GM12891 (cell line): ENCODE measurements at regions not wholly inside any gene's neighbourhood (a gene's known extent, or its start where the extent isn't known, plus 50 kb on each side); places are given as distances from the start of the nearest gene placed in this dataset.

Source experiments
- POLR2A ChIP-seq: IDR thresholded peaks from 2 replicates; pipeline ENCODE4 v1.6.1; 2011; ENCODE audit warnings: low read depth, low read length, control low read depth
- POLR2AphosphoS5 ChIP-seq: IDR thresholded peaks from 2 replicates; pipeline ENCODE4 v1.6.1; 2011; ENCODE audit warnings: low read depth, low read length, control low read depth
- POU2F2 ChIP-seq: IDR thresholded peaks from 2 replicates; pipeline ENCODE4 v1.6.1; 2011; ENCODE audit warnings: low read depth, mild to moderate bottlenecking, control low read depth, low read length, moderate library complexity
- SPI1 ChIP-seq: IDR thresholded peaks from 2 replicates; pipeline ENCODE4 v1.6.1; 2011; ENCODE audit warnings: low read depth, low read length, control low read depth
- TAF1 ChIP-seq: IDR thresholded peaks from 2 replicates; pipeline ENCODE4 v1.6.1; 2011; ENCODE audit warnings: low read depth, low read length, control low read depth

GRCh38 chr9:87300915-87301314, 196.8 kb upstream of the DAPK1 start:
- TF ChIP-seq POLR2AphosphoS5 (no peak), SPI1 (no peak), POLR2A (no peak), TAF1 (no peak), POU2F2 (no peak)
